Natural killer cell treated with Interleukin-12 subunit alpha and Interleukin-12 subunit beta and Interleukin-15 and Interleukin-18, amount 100 ng/mL, for 72 hours (primary cell): ENCODE measurements at regions not wholly inside any gene's neighbourhood (a gene's known extent, or its start where the extent isn't known, plus 50 kb on each side); places are given as distances from the start of the nearest gene placed in this dataset.

Experiments used
- ATAC-seq, 2 donors: fragments of 150-1000 bp; cut with Tn5 transposase in 1 of 2; sonication (Bioruptor Pico), chemical (Tn5 transposase) in 1 of 2; 2 replicates each; pipeline ENCODE4 v1.10.0; 2021
- DNase-seq: peaks from one replicate; pipeline ENCODE4 v3.0.0; 2022; ENCODE audit warnings: low spot score
- H3K27ac Mint-ChIP-seq, 2 donors: 1 replicate in 1 of 2; 2 replicates in 1 of 2; pipeline ENCODE4 v1.8.0; 2022; ENCODE audit warnings: mixed read lengths in 2 of 2, mild to moderate bottlenecking in 1 of 2, moderate library complexity in 1 of 2
- H3K27me3 Mint-ChIP-seq, 2 donors: 1 replicate in 1 of 2; 2 replicates in 1 of 2; pipeline ENCODE4 v1.8.0; 2022; ENCODE audit warnings: mixed read lengths in 2 of 2
- H3K36me3 Mint-ChIP-seq: one replicate; pipeline ENCODE4 v1.8.0; 2022; ENCODE audit warnings: mixed read lengths
- H3K4me1 Mint-ChIP-seq, 2 donors: 1 replicate in 1 of 2; 2 replicates in 1 of 2; pipeline ENCODE4 v1.8.0; 2022; ENCODE audit warnings: low read depth in 2 of 2, mixed read lengths in 2 of 2, mild to moderate bottlenecking in 1 of 2
- H3K4me3 Mint-ChIP-seq: one replicate; pipeline ENCODE4 v1.8.0; 2022; ENCODE audit warnings: mixed read lengths
- H3K9me3 Mint-ChIP-seq: 2 replicates; pipeline ENCODE4 v1.8.0; 2022; ENCODE audit warnings: mixed read lengths

GRCh38 chr4:149951152-149951900, 126.9 kb upstream of the DCLK2 start:
- Mint-ChIP-seq H3K27me3 (peaks cover 0 to 7% of the 10 kb centered on the region in 2 donors), H3K4me1 (no peaks in the 10 kb centered on the region), H3K36me3 (no peaks in the 10 kb centered on the region), H3K9me3 (peaks cover 6% of the 10 kb centered on the region), H3K4me3 (no peak overlapping the region), H3K27ac (no peak overlapping the region)
- no peak for DNase-seq
- ATAC-seq: no peak

GRCh38 chr4:149952101-149952500, 126.1 kb upstream of the DCLK2 start:
- Mint-ChIP-seq H3K4me1 (no peaks in the 10 kb centered on the region), H3K27me3 (peaks cover 0 to 7% of the 10 kb centered on the region in 2 donors), H3K27ac (no peak overlapping the region), H3K36me3 (no peaks in the 10 kb centered on the region), H3K4me3 (no peak overlapping the region), H3K9me3 (peaks cover 6% of the 10 kb centered on the region)
- ATAC-seq (no peak), DNase-seq (no peak)

- DNase-seq: no peak
- H3K27me3 Mint-ChIP-seq: peaks cover 0 to 7% of the 10 kb centered on the region in 2 donors
- no peak overlapping the region for H3K4me3 Mint-ChIP-seq
Measured at GRCh38 chr4:149952716-149953115, 125.5 kb upstream of the DCLK2 start.

GRCh38 chr4:149955780-149956390, 122.4 kb upstream of the DCLK2 start:
- H3K27me3 Mint-ChIP-seq: peaks cover 0 to 2% of the 10 kb centered on the region in 2 donors
- DNase-seq (no peak), ATAC-seq (no peak)
- no peaks in the 10 kb centered on the region for H3K4me1 Mint-ChIP-seq
- no peaks in the 10 kb centered on the region for H3K36me3 Mint-ChIP-seq
- H3K9me3 Mint-ChIP-seq: peaks cover 6% of the 10 kb centered on the region
- H3K27ac Mint-ChIP-seq: no peak overlapping the region
- H3K4me3 Mint-ChIP-seq: no peak overlapping the region

More at GRCh38 chr4:149952716-149953115, 125.5 kb upstream of the DCLK2 start:
- no peak for ATAC-seq
- Mint-ChIP-seq H3K27ac (no peak overlapping the region), H3K9me3 (peaks cover 6% of the 10 kb centered on the region), H3K36me3 (no peaks in the 10 kb centered on the region), H3K4me1 (no peaks in the 10 kb centered on the region)

- H3K36me3 Mint-ChIP-seq: no peaks in the 10 kb centered on the region
- ATAC-seq (no peak), DNase-seq (no peak)
- H3K27me3 Mint-ChIP-seq: peaks cover 0 to 2% of the 10 kb centered on the region in 2 donors
- H3K4me1 Mint-ChIP-seq: no peaks in the 10 kb centered on the region
- H3K27ac Mint-ChIP-seq: no peak overlapping the region
- H3K9me3 Mint-ChIP-seq: peaks cover 6% of the 10 kb centered on the region
- H3K4me3 Mint-ChIP-seq: no peak overlapping the region
Measured at GRCh38 chr4:149956678-149957077, 121.6 kb upstream of the DCLK2 start.

GRCh38 chr4:149961876-149962597, 116.2 kb upstream of the DCLK2 start:
- Mint-ChIP-seq H3K27me3 (peaks cover 6 to 12% of the 10 kb centered on the region in 2 donors), H3K36me3 (no peaks in the 10 kb centered on the region), H3K9me3 (no peaks in the 10 kb centered on the region), H3K4me3 (no peak overlapping the region), H3K4me1 (no peaks in the 10 kb centered on the region), H3K27ac (no peak overlapping the region)
- no peak for DNase-seq
- ATAC-seq: no peak

- DNase-seq: no peak
- Mint-ChIP-seq H3K4me3 (no peak overlapping the region), H3K4me1 (no peaks in the 10 kb centered on the region), H3K9me3 (no peaks in the 10 kb centered on the region), H3K36me3 (no peaks in the 10 kb centered on the region), H3K27me3 (peaks cover 4 to 13% of the 10 kb centered on the region in 2 donors), H3K27ac (no peak overlapping the region)
- ATAC-seq: no peak
Measured at GRCh38 chr4:149964001-149964796, 114.0 kb upstream of the DCLK2 start.

- Mint-ChIP-seq H3K4me3 (no peak overlapping the region), H3K27ac (no peak overlapping the region), H3K27me3 (peaks cover 4 to 14% of the 10 kb centered on the region in 2 donors), H3K36me3 (no peaks in the 10 kb centered on the region), H3K4me1 (no peaks in the 10 kb centered on the region), H3K9me3 (no peaks in the 10 kb centered on the region)
- no peak for DNase-seq
- no peak for ATAC-seq
Measured at GRCh38 chr4:149965206-149965605, 113.0 kb upstream of the DCLK2 start.

- Mint-ChIP-seq H3K27ac (no peak overlapping the region), H3K36me3 (no peaks in the 10 kb centered on the region), H3K9me3 (no peaks in the 10 kb centered on the region), H3K4me3 (no peak overlapping the region), H3K27me3 (peaks cover 3 to 24% of the 10 kb centered on the region in 2 donors), H3K4me1 (no peaks in the 10 kb centered on the region)
- DNase-seq: no peak
- ATAC-seq: no peak
Measured at GRCh38 chr4:149972407-149972806, 105.8 kb upstream of the DCLK2 start.

- ATAC-seq (no peak), DNase-seq (no peak)
- Mint-ChIP-seq H3K27me3 (peaks cover 3 to 24% of the 10 kb centered on the region in 2 donors), H3K4me3 (no peak overlapping the region), H3K9me3 (no peaks in the 10 kb centered on the region), H3K4me1 (no peaks in the 10 kb centered on the region), H3K36me3 (no peaks in the 10 kb centered on the region), H3K27ac (no peak overlapping the region)
Measured at GRCh38 chr4:149973181-149973580, 105.1 kb upstream of the DCLK2 start.

- no peak for ATAC-seq
- no peak for DNase-seq
- H3K27ac Mint-ChIP-seq: no peak overlapping the region
- no peaks in the 10 kb centered on the region for H3K9me3 Mint-ChIP-seq
- peaks cover 3 to 23% of the 10 kb centered on the region in 2 donors for H3K27me3 Mint-ChIP-seq
- no peaks in the 10 kb centered on the region for H3K36me3 Mint-ChIP-seq
- no peak overlapping the region for H3K4me3 Mint-ChIP-seq
- no peaks in the 10 kb centered on the region for H3K4me1 Mint-ChIP-seq
Measured at GRCh38 chr4:149975172-149975571, 103.1 kb upstream of the DCLK2 start.

GRCh38 chr4:149980121-149980682, 98.0 kb upstream of the DCLK2 start:
- Mint-ChIP-seq H3K9me3 (no peaks in the 10 kb centered on the region), H3K27me3 (no peaks in the 10 kb centered on the region), H3K4me1 (peaks cover 0 to 3% of the 10 kb centered on the region in 2 donors), H3K36me3 (no peaks in the 10 kb centered on the region), H3K27ac (no peak overlapping the region), H3K4me3 (no peak overlapping the region)
- ATAC-seq (no peak), DNase-seq (no peak)

- H3K9me3 Mint-ChIP-seq: no peaks in the 10 kb centered on the region
- no peak overlapping the region for H3K4me3 Mint-ChIP-seq
- no peaks in the 10 kb centered on the region for H3K36me3 Mint-ChIP-seq
- DNase-seq: no peak
- H3K27me3 Mint-ChIP-seq: no peaks in the 10 kb centered on the region
- no peak overlapping the region for H3K27ac Mint-ChIP-seq
- ATAC-seq: peak; percentile 48 to 55
- H3K4me1 Mint-ChIP-seq: peaks cover 0 to 7% of the 10 kb centered on the region in 2 donors
Measured at GRCh38 chr4:149980941-149981340, 97.3 kb upstream of the DCLK2 start.
